HFFc6 (cell line): ENCODE measurements at regions not wholly inside any gene's neighbourhood (a gene's known extent, or its start where the extent isn't known, plus 50 kb on each side); places are given as distances from the start of the nearest gene placed in this dataset.

ENCODE experiments used
- DNase-seq: peaks from one replicate; pipeline ENCODE4 v3.0.0-alpha.2; 2018
- H3K27ac Mint-ChIP-seq: 2 replicates; pipeline ENCODE4 v1.8.0; 2020; ENCODE audit warnings: mild to moderate bottlenecking, mixed read lengths
- H3K27me3 Mint-ChIP-seq: 2 replicates; pipeline ENCODE4 v1.8.0; 2021; ENCODE audit warnings: mild to moderate bottlenecking, moderate library complexity, mixed read lengths; ENCODE audit not compliant: insufficient read depth
- H3K36me3 Mint-ChIP-seq: 2 replicates; pipeline ENCODE4 v1.8.0; 2021; ENCODE audit warnings: low read depth, mixed read lengths
- H3K4me1 Mint-ChIP-seq: 2 replicates; pipeline ENCODE4 v1.8.0; 2020; ENCODE audit warnings: low read depth, mixed read lengths
- H3K4me3 Mint-ChIP-seq: 2 replicates; pipeline ENCODE4 v1.8.0; 2020; ENCODE audit warnings: mild to moderate bottlenecking, moderate library complexity, mixed read lengths
- H3K9me3 Mint-ChIP-seq: 2 replicates; pipeline ENCODE4 v1.8.0; 2020; ENCODE audit warnings: mild to moderate bottlenecking, mixed read lengths
- TF ChIP-seq, protein P1 (sequence below): fragments of 200-600 bp; sonication (generic); IDR thresholded peaks from 2 replicates; pipeline ENCODE4 v1.5.0; 2021; ENCODE audit warnings: antibody characterized with exemption, mild to moderate bottlenecking

DNA sequence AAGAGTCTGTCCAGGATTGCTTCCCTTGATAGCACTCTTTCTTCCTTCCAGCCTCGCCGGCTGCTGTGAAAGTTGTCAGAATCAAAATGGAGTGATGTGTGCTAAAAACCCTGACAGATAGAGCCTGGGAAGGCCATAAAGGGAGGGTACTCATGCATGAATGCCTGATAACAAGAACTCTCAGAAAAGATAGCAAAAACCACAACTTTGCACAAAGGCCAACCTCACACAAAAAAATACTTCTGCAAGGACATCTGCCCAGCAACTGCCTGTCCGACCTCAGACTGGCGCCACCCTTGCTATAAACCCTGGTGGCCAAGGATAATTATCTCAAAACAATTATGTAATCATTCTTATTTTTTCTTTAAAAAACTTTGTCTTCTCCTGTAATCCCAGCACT, 133.2 kb upstream of the SVIL start:
- TF ChIP-seq, protein P1, sequence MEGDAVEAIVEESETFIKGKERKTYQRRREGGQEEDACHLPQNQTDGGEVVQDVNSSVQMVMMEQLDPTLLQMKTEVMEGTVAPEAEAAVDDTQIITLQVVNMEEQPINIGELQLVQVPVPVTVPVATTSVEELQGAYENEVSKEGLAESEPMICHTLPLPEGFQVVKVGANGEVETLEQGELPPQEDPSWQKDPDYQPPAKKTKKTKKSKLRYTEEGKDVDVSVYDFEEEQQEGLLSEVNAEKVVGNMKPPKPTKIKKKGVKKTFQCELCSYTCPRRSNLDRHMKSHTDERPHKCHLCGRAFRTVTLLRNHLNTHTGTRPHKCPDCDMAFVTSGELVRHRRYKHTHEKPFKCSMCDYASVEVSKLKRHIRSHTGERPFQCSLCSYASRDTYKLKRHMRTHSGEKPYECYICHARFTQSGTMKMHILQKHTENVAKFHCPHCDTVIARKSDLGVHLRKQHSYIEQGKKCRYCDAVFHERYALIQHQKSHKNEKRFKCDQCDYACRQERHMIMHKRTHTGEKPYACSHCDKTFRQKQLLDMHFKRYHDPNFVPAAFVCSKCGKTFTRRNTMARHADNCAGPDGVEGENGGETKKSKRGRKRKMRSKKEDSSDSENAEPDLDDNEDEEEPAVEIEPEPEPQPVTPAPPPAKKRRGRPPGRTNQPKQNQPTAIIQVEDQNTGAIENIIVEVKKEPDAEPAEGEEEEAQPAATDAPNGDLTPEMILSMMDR = no peak
- DNase-seq = no peak
- Mint-ChIP-seq H3K27ac (no peak overlapping the region), H3K9me3 (no peaks in the 10 kb centered on the region), H3K36me3 (no peaks in the 10 kb centered on the region; the same call in 1 of the 2 replicates), H3K4me1 (no peaks in the 10 kb centered on the region), H3K4me3 (no peak overlapping the region), H3K27me3 (peaks cover 26% of the 10 kb centered on the region)

DNA sequence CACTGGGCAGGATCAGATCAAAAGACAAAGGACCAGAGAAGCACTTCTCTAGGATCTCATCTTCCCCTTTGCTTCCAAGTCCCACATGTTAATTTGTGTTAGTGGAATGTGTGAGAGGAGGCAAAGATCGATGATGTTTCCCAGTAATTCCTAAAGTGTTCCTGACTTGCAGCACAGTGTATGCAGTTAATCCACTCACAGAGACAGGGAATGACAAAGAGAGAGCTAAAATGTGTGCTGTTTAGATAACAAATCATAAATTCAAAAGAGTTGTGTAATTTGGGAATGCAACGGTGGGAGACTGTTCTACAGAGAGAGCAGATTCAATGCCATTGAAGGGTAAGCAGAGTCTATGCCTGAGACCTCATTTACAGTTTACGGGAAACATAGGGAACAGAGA, 132.0 kb upstream of the SVIL start:
- no peak overlapping the region for H3K4me3 Mint-ChIP-seq
- peaks cover 19% of the 10 kb centered on the region for H3K27me3 Mint-ChIP-seq
- TF ChIP-seq, protein P1 = no peak
- no peaks in the 10 kb centered on the region for H3K4me1 Mint-ChIP-seq
- H3K27ac Mint-ChIP-seq = no peak overlapping the region
- no peaks in the 10 kb centered on the region; the same call in 1 of the 2 replicates for H3K36me3 Mint-ChIP-seq
- no peak for DNase-seq
- no peaks in the 10 kb centered on the region for H3K9me3 Mint-ChIP-seq

DNA sequence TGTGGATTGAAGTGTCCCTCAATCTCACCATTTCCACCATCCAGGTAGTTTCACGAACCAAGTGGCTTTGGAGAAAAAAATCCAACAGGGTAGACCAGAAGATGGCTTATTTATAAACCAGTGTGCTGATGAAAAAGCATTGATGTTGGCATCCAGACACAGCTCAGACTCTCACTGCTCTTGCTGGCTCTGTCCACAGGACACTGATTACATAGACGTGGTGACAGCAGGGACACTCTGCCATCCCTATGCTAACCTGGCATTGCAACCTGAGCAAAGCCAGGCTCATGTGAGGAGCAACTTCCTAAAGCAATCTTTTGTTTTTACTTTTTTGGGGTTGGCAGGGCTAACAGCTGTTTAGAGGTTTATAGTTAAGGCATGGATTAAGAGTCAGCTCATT, 130.6 kb upstream of the SVIL start:
- Mint-ChIP-seq H3K27ac (no peak overlapping the region), H3K4me3 (no peak overlapping the region), H3K9me3 (no peaks in the 10 kb centered on the region), H3K36me3 (no peaks in the 10 kb centered on the region; the same call in 1 of the 2 replicates), H3K27me3 (peaks cover 15% of the 10 kb centered on the region), H3K4me1 (no peaks in the 10 kb centered on the region)
- TF ChIP-seq, protein P1 = no peak
- DNase-seq = no peak

DNA sequence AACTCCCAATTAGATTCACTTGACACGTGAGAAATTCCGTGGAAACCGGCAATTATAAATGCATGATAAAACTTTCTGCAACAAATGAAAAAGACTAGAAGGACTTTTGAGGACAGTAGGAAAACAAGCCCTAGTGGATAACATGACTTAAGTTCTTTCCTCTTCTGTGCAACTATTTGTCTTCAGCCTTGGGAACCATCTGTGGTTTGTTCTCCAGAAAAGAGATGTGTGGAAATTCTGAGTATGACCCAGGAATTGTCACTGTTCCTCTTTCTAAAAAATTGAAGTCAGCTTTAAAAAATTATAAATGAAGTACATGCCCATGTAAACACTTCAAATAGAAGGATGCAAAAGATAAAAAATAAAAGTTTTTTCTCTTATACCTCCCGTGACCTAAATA, 128.6 kb upstream of the SVIL start:
- H3K4me1 Mint-ChIP-seq = no peaks in the 10 kb centered on the region
- no peak overlapping the region for H3K27ac Mint-ChIP-seq
- TF ChIP-seq, protein P1 = no peak
- peaks cover 9% of the 10 kb centered on the region for H3K27me3 Mint-ChIP-seq
- no peaks in the 10 kb centered on the region for H3K36me3 Mint-ChIP-seq
- no peak for DNase-seq
- no peaks in the 10 kb centered on the region for H3K9me3 Mint-ChIP-seq
- no peak overlapping the region for H3K4me3 Mint-ChIP-seq

DNA sequence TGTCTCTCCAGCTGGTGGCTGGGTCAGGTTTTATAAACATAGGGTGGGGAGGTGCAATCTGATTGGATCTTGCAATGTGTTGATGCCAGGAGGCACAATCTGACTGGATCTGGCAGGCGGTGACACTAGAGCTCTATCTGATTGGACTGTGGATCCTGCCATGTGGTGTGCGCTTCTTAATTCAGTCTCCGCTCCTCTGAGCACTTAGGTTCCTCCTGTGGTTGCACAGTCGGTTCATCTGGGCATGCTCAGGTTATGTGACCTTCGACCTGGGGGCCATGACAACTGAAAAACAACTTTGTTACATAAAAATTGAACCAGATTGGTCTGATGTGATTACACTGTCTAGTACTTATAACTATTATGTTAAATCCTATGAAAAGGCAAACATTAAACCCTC, 127.1 kb upstream of the SVIL start:
- Mint-ChIP-seq H3K27me3 (peaks cover 9% of the 10 kb centered on the region), H3K4me3 (no peak overlapping the region), H3K9me3 (no peaks in the 10 kb centered on the region), H3K4me1 (peaks cover 7% of the 10 kb centered on the region; the same call in 1 of the 2 replicates), H3K36me3 (no peaks in the 10 kb centered on the region), H3K27ac (no peak overlapping the region)
- TF ChIP-seq, protein P1 = no peak
- no peak for DNase-seq
